T-helper 2 cell (primary cell): ENCODE measurements at regions not wholly inside any gene's neighbourhood (a gene's known extent, or its start where the extent isn't known, plus 50 kb on each side); places are given as distances from the start of the nearest gene placed in this dataset.

Experiments used
- DNase-seq, 5 experiments: peaks; one replicate each; pipeline versions ENCODE4 v3.0.0 to v3.0.0-alpha.2; 2012 to 2022

- DNase-seq, result no peak
Measured at GRCh38 chr11:93967258-93967657, 53.9 kb upstream of the HEPHL1 start.

GRCh38 chr11:93967944-93968343, 53.2 kb upstream of the HEPHL1 start:
- DNase-seq, result no peak

- no peak for DNase-seq
Measured at GRCh38 chr11:93969925-93970922, 50.9 kb upstream of the HEPHL1 start.
